HEK293 (cell line): ENCODE measurements at regions not wholly inside any gene's neighbourhood (a gene's known extent, or its start where the extent isn't known, plus 50 kb on each side); places are given as distances from the start of the nearest gene placed in this dataset.

Source experiments
- KLF10 ChIP-seq: fragments of 450-650 bp; IDR thresholded peaks from 2 replicates; pipeline ENCODE4 v1.5.1; 2018; ENCODE audit warnings: missing biosample characterization, mild to moderate bottlenecking, missing genetic modification characterization
- PBX3 ChIP-seq: sonication (generic); formaldehyde crosslinking; IDR thresholded peaks from 2 replicates; pipeline ENCODE4 v1.8.1; 2022; ENCODE audit warnings: mild to moderate bottlenecking, moderate library complexity, missing genetic modification reagents
- ZBTB17 ChIP-seq: fragments of 450-650 bp; formaldehyde crosslinking; IDR thresholded peaks from 2 replicates; pipeline ENCODE4 v1.5.1; 2016; ENCODE audit warnings: missing biosample characterization, missing genetic modification characterization
- ZNF274 ChIP-seq, 2 experiments: fragments of 200-500 bp in 1 of 2; fragments of 450-650 bp in 1 of 2; sonication (Bioruptor generic) in 1 of 2; formaldehyde crosslinking in 1 of 2; IDR thresholded peaks; 2 replicates each; pipeline versions ENCODE4 v1.5.1 to v1.6.1; 2014 to 2016; ENCODE audit warnings: borderline replicate concordance in 1 of 2, inconsistent platforms in 1 of 2, low read length in 1 of 2, missing biosample characterization in 1 of 2, missing genetic modification characterization in 1 of 2
- ZNF658 ChIP-seq: fragments of 450-650 bp; formaldehyde crosslinking; IDR thresholded peaks from 2 replicates; pipeline ENCODE4; 2016; ENCODE audit warnings: missing biosample characterization, missing genetic modification characterization
- ZNF776 ChIP-seq: fragments of 450-650 bp; formaldehyde crosslinking; IDR thresholded peaks from 2 replicates; pipeline ENCODE4 v1.5.0; 2017; ENCODE audit warnings: missing biosample characterization, missing genetic modification characterization, borderline replicate concordance

GRCh38 chrX:148311544-148311943 lies 188.9 kb upstream of the AFF2 start:
- no peak for TF ChIP-seq PBX3 (CRISPR knock-in tag)
- no peak for TF ChIP-seq ZBTB17
- no peak for TF ChIP-seq KLF10 (tag by site-specific recombination)
- TF ChIP-seq ZNF658 (tag by site-specific recombination) = no peak
- no peak for TF ChIP-seq ZNF274 (IDR thresholded peaks at IDR 0.05; ENCODE audit: low read length)
- TF ChIP-seq ZNF274 (tag by site-specific recombination; IDR thresholded peaks at IDR 0.05; ENCODE audit: borderline replicate concordance) = no peak
- TF ChIP-seq ZNF776 = no peak
